ENCODE measurements at regions not wholly inside any gene's neighbourhood (a gene's known extent, or its start where the extent isn't known, plus 50 kb on each side); places are given as distances from the start of the nearest gene placed in this dataset.

DNA sequence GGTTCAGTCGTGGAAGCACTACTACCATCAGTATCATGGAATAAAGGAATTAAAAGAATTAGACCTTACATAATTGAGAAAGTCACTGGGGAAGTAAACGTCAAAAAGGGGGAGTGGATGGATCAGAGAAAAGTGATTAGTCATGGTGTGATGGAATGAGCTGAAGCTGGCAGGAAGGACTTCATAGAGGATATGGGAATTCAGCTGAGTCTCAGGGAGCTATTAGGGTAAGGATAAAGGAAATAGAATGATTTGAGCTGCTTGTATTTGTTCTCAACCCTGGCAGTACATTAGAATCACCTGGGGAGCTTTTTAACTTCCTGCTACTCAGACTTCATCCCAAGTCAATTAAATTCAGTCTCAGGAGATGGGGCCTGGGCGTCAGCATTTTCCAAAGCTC lies 53.4 kb upstream of the SETBP1 start:
- no peak for DNase-seq (ENCODE audit: low read depth, low spot score)

DNA sequence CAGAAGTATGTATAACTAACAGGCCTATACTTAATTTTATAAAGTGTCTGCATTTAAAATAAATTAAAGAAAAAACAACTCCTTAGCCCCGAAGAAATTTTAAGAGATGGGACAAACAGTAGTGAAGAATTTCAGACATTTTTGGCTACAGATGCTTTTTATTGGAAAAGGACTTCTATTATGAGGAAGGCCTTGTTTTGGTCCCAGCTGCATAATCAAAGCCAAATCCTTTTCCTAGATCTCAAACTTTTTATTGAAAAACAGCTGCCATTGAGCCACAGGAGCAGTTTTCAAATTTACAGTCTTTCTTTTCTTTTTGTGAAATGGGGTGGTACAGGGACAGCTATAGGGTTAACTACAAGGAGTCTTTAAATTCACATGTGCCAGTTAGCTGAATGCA lies 51.3 kb upstream of the SETBP1 start:
- no peak for DNase-seq (ENCODE audit: low read depth, low spot score)

DNA sequence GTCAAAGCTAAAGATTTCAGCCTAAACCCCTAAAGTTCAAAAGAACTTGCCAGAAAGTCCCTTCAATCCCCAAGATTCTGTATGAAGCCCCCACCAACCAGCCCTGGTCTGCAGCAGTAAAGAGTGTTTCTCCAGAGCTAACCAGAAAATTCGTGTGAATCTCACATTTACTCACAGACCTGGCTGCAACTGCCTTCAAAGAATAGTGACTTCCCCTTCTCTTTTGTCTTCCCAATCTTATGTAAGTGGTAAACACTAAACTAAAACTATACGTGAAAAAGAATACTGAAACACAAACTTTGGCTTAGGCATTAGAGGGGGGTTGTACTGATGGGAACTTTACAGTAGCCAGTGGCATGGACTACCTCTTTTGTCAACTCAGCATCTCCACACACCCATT lies 50.6 kb upstream of the SETBP1 start:
- no peak for DNase-seq (ENCODE audit: low read depth, low spot score)
